ENCODE measurements at regions not wholly inside any gene's neighbourhood (a gene's known extent, or its start where the extent isn't known, plus 50 kb on each side); places are given as distances from the start of the nearest gene placed in this dataset.

DNA sequence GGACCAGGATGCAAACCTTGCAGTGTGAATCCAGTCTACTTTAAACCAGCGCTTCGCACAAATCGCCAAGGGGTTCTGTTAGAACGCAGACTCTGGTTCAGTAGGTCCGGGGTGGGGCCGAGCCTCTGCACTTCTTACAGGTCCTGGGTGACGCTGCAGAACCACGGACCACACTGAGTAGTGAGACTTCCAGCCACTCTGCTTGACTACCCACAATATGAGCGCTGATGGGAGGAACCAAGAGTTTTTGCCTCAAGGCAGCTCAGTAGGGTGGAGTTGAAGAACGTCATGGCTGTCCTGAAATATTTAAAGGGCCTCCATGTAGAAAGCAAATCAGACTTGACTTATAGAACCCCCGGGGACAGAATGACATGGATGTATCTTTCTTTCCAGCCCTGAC lies 138.0 kb upstream of the CRY1 start:
- TF ChIP-seq, protein P1, sequence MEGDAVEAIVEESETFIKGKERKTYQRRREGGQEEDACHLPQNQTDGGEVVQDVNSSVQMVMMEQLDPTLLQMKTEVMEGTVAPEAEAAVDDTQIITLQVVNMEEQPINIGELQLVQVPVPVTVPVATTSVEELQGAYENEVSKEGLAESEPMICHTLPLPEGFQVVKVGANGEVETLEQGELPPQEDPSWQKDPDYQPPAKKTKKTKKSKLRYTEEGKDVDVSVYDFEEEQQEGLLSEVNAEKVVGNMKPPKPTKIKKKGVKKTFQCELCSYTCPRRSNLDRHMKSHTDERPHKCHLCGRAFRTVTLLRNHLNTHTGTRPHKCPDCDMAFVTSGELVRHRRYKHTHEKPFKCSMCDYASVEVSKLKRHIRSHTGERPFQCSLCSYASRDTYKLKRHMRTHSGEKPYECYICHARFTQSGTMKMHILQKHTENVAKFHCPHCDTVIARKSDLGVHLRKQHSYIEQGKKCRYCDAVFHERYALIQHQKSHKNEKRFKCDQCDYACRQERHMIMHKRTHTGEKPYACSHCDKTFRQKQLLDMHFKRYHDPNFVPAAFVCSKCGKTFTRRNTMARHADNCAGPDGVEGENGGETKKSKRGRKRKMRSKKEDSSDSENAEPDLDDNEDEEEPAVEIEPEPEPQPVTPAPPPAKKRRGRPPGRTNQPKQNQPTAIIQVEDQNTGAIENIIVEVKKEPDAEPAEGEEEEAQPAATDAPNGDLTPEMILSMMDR (IDR thresholded peaks at IDR 0.05): no peak
- no peak for TF ChIP-seq POLR2AphosphoS5 (IDR thresholded peaks at IDR 0.05)
